HG03378 (cell line): ENCODE measurements at regions not wholly inside any gene's neighbourhood (a gene's known extent, or its start where the extent isn't known, plus 50 kb on each side); places are given as distances from the start of the nearest gene placed in this dataset.
A peak's percentile ranks its signal among the peaks of the same experiment; 100 is the strongest.

Experiments
- ATAC-seq: cut with Tn5 transposase; IDR thresholded peaks from one replicate; pipeline ENCODE4 v1.9.1; 2021; ENCODE audit warnings: mild to moderate bottlenecking, moderate library complexity; ENCODE audit not compliant: unreplicated experiment

DNA sequence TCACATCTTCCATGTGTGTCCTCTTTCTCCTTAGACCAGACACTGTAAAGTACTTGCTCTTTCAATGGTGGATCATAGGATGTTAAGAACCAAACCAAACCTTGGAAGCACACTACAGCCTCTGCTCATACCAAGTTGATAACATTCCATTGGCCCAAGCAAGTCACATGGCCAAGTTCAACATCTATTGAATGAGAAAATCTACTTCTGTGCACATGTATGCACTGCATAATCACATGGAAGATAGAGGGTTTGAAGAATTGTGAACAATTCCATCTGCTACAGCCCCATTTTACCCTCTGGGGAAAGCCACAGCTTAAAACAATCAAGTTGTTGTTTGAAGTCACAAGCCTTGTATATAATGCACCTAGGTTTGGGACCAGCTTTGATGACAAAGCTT lies 68.2 kb downstream of the MFAP3 start:
- ATAC-seq = no peak

GRCh38 chr5:154107756-154108155 lies 69.0 kb downstream of the MFAP3 start:
- no peak for ATAC-seq

DNA sequence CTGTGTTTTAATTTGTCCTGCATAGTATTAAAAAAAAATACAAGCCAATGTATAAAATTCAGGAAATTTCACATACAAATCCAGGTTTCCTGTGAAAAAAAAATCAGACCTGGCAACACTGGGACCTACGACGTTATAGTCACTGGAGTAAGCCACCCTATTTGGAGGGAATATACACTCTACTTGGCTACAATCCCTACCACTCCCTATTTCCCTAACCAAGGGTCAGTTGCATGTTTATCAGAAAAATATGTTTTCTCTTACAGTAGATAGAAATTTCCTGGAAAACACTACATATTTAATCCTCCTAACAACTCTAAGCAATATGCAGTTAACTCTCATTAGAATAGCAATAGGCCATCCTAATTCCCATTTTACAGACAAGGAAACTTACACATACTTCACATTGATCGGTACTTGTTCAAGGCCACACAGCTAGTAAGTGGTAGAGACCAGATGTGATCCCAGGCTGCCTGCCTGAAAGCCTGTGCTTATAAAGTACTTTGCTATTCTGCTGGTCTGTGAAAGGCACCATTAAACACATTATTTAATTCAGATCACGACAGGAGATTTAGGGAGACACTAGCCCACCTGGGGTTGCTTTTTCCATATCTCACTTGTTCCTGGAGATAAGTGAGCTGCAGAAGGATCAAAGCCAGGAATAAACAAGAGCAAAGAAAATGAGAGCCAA lies 70.8 kb downstream of the MFAP3 start:
- no peak for ATAC-seq

GRCh38 chr5:154110107-154110453 lies 71.3 kb downstream of the MFAP3 start:
- ATAC-seq = no peak

DNA sequence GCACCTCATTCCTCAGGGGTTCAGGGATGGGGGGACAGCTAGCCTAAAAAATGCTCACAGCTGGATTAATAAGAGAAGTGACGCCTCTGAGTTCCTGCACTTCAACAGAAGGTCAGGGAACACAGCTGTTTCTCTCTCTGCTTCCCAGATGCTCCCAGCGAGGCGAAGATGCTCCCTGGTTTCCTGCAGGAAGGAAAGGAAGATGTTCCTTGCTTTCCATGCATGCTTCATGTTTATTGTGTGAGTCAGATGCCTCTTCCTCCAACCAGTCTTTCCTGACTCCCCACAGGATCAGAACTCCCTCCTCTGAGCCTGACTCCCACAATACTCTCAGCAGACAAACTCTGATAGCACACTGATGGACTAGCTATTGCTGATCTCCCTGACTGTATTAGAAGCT lies 71.9 kb downstream of the MFAP3 start:
- ATAC-seq = no peak

- ATAC-seq = no peak
These were observed 72.4 kb downstream of the MFAP3 start for GRCh38 chr5:154111214-154111613.

DNA sequence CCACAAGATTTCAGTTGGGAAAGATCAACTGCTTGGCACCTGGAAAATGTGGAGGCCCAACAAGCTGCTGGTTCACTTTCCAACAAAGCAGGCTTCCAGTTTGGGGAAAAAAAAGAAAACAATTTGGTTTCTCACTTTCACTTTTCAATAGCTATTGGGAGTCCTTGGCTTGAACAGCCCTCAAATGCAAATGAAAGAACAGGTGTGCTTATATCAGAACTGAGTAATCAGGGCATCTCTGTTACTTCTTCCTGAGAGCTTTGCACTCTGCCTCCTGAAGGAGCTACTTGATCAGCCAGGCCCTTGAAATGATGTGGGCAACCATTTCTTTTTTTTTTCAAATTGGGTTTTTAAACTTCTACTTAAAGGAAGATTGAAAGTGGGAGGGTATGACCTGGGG lies 73.5 kb downstream of the MFAP3 start:
- ATAC-seq = peak; percentile 55

DNA sequence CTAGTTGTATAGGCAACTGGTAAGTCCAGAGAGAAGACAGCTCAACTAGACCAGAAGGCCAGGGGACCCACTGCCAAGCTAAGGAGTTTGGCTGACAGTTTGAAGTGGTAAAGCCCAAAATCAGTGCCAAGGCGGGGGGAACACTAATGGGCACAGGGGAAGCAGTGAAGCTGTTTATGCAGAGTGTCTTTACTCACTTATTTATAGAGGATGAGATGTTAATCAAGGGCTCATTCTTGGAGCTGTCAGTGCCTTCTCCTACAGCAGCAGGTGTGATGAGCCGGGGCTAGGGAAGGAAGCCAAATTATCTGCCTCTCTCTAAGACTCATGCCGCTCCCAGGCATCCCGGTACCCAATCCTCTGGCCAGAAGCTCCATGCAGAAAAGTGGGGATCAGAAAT lies 75.2 kb upstream of the GALNT10 start:
- no peak for ATAC-seq

GRCh38 chr5:154117050-154117449 lies 73.5 kb upstream of the GALNT10 start:
- ATAC-seq = no peak

DNA sequence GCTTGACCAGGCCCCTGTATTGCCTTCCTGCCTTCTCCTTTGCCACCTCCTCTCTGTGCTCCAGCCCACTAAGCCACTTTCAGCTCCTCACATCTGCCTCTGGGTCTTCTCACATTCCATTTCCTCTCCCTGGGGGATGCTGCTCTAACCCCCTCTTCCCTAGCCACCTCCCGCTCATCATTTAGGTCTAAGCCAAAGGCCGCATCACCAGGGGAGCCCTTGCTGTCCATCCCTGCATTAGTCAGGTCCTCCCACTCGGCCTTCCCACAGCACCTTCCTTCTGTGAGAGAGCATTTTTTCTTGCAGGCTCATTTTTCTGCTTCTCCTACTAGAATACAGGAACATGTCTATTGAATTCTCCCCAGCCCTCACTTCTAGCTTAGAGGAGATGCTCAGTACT lies 72.6 kb upstream of the GALNT10 start:
- no peak for ATAC-seq

- no peak for ATAC-seq
These were observed 72.1 kb upstream of the GALNT10 start for GRCh38 chr5:154118385-154118784.

- no peak for ATAC-seq
These were observed 71.6 kb upstream of the GALNT10 start for GRCh38 chr5:154118893-154119336.

- no peak for ATAC-seq
These were observed 61.5 kb upstream of the GALNT10 start for GRCh38 chr5:154129013-154129412.

- ATAC-seq = no peak
These were observed 60.6 kb upstream of the GALNT10 start for GRCh38 chr5:154129921-154130320.

DNA sequence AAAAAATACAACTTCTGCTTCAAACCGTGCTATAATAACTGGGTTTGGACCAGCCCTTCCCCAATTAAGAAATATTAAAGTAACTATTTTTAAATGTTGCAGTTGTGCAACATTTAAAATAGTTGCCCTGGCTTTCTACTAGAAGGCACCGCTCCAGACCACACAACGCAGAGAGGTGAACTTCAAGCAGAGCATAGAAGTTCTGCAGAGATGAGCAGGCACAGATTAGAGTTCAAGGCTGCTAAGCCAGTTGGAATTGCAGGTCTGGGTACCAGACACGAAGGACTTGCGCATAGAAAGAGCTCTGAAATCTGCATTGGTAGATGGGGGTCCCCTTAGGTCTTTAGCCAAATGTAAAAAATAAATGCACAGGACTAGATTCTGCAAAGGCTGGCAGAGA lies 58.7 kb upstream of the GALNT10 start:
- no peak for ATAC-seq

- no peak for ATAC-seq
These were observed 57.7 kb upstream of the GALNT10 start for GRCh38 chr5:154132718-154133307.

GRCh38 chr5:154133591-154133990 lies 56.9 kb upstream of the GALNT10 start:
- ATAC-seq = no peak

DNA sequence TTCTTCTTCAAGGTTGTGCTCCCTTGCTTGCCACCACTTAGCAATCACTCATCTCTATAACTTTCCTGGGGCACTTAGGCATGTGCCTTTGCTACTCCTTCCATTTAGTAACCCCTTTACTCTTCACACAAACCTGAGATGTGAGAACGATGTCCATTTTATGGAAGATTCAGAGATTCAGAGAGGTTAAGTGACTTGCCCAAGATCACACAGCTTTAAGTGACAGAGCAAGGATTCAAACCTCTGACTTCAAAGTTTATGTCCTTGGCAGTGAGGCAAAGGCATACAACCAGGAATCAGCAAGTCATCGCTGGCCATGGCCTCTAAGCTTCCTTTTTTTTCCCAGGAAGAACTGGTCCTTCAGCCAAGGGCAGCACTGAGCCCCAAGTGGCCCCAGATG lies 56.0 kb upstream of the GALNT10 start:
- ATAC-seq = no peak

DNA sequence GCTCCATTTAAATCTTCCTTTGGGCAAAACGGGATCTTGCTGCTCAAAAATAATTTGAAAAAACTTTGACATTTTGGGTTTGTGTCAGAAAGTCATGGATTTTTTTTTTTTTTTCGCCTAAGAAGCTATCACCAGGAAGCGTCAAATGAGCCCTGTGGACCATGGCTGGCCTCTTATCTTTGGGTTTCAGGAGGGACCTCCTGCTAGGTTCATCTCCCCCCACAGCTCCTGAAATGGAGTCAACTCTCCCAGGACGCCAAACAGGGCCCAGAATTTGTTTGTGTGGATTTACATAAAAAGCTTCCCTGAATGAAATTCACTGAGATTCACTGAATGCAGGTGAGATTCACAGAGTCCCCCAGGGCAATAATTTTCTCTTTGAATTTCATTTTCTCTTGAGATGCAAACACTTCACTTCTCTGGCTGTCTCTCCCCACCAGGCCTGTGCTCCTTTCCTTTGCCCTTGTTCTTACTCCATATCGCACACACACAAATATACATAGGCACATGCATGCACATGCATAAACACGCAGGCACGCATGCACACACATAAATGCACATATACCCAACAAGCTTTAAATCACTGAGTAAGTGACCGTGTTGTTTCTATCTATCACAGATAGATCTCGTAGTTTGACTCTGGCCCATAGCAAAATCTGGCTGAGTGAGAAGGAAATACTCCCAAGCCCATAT lies 55.3 kb upstream of the GALNT10 start:
- no peak for ATAC-seq

GRCh38 chr5:154136141-154136540 lies 54.4 kb upstream of the GALNT10 start:
- ATAC-seq = no peak

- no peak for ATAC-seq
These were observed 51.8 kb upstream of the GALNT10 start for GRCh38 chr5:154138701-154139100.

DNA sequence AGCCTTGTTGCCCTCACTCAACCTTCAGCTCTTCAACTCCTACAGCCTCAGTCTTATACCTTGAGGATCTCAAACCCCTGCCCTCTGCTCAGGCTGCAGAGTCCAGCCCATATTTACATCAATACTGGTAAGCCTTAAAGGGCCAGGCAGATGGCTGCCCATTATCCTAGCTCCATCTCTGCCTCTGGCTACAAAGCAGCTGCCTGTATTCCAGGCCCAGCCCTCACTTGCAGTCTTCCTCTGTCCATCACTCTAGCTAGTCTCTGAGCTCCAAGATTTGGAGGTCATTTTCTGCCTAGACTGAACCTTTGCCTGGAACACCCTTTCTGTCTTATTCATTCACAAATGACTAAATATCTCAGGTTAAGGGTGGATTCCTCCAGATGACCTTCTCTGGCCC lies 50.2 kb upstream of the GALNT10 start:
- no peak for ATAC-seq
